ENCODE measurements at regions not wholly inside any gene's neighbourhood (a gene's known extent, or its start where the extent isn't known, plus 50 kb on each side); places are given as distances from the start of the nearest gene placed in this dataset.
A peak's percentile ranks its signal among the peaks of the same experiment; 100 is the strongest.

- Histone ChIP-seq H3K4ac (ENCODE audit: low read length) (no peak overlapping the region), H3K79me1 (ENCODE audit: low read depth, low read length) (no peaks in the 10 kb centered on the region), H3K27ac (replicated peaks; ENCODE audit: low read length) (no peak overlapping the region), H4K8ac (ENCODE audit: low read depth, low read length) (no peak overlapping the region), H3K14ac (ENCODE audit: low read length) (no peak overlapping the region), H3K23ac (ENCODE audit: low read depth, low read length, poor library complexity) (no peak overlapping the region), H3K4me3 (ENCODE audit: low read length in 2 of 2) (no peak overlapping the region), H3K18ac (ENCODE audit: low read length) (no peak overlapping the region), H3K36me3 (replicated peaks in 1 of 2; ENCODE audit: control insufficient read depth in 2 of 2, insufficient read depth in 2 of 2, low read length in 2 of 2) (no peaks in the 10 kb centered on the region), H2AK5ac (ENCODE audit: low read depth, low read length) (no peak overlapping the region), H3K4me2 (ENCODE audit: insufficient read depth, low read length, poor library complexity, severe bottlenecking) (no peak overlapping the region), H3K4me1 (ENCODE audit: control insufficient read depth in 2 of 2, insufficient read depth in 1 of 2, low read depth in 1 of 2, low read length in 2 of 2) (no peaks in the 10 kb centered on the region), H2AFZ (ENCODE audit: low read length) (no peak overlapping the region), H3K27me3 (ENCODE audit: control insufficient read depth in 3 of 3, insufficient read depth in 3 of 3, low read depth in 1 of 3, low read length in 3 of 3) (no peaks in the 10 kb centered on the region), H4K91ac (ENCODE audit: low read depth, low read length, poor library complexity) (no peak overlapping the region), H2BK5ac (ENCODE audit: low read length) (no peak overlapping the region), H2BK15ac (ENCODE audit: low read length) (no peak overlapping the region), H3K9ac (ENCODE audit: low read depth, low read length, poor library complexity) (no peak overlapping the region), H2BK120ac (ENCODE audit: low read depth, low read length) (no peak overlapping the region), H3K9me3 (replicated peaks in 1 of 2; ENCODE audit: control insufficient read depth in 2 of 2, insufficient read depth in 1 of 2, low read depth in 1 of 2, low read length in 2 of 2) (peaks cover 0 to 5% of the 10 kb centered on the region in 2 donors), H2BK12ac (ENCODE audit: low read length) (no peak overlapping the region)
- DNase-seq (ENCODE audit: low spot score): no peak
- WGBS, 2 donors (ENCODE audit: extremely low coverage in 2 of 2, insufficient read length in 2 of 2, insufficient replicate concordance in 1 of 2): no CpG with 5 or more reads among the region's 1 CpG
These were observed 1152.6 kb downstream of the NSUN3 start for GRCh38 chr3:95215437-95215957.

- Histone ChIP-seq H3K27me3 (ENCODE audit: control insufficient read depth in 3 of 3, insufficient read depth in 3 of 3, low read depth in 1 of 3, low read length in 3 of 3) (no peaks in the 10 kb centered on the region), H3K9me3 (replicated peaks in 1 of 2; ENCODE audit: control insufficient read depth in 2 of 2, insufficient read depth in 1 of 2, low read depth in 1 of 2, low read length in 2 of 2) (peaks cover 0 to 5% of the 10 kb centered on the region in 2 donors), H3K4ac (ENCODE audit: low read length) (no peak overlapping the region), H2BK15ac (ENCODE audit: low read length) (no peak overlapping the region), H2AFZ (ENCODE audit: low read length) (peak overlapping the region; percentile 6), H3K9ac (ENCODE audit: low read depth, low read length, poor library complexity) (no peak overlapping the region), H4K91ac (ENCODE audit: low read depth, low read length, poor library complexity) (no peak overlapping the region), H3K18ac (ENCODE audit: low read length) (no peak overlapping the region), H3K4me3 (ENCODE audit: low read length in 2 of 2) (no peak overlapping the region), H4K8ac (ENCODE audit: low read depth, low read length) (no peak overlapping the region), H3K23ac (ENCODE audit: low read depth, low read length, poor library complexity) (no peak overlapping the region), H2BK120ac (ENCODE audit: low read depth, low read length) (no peak overlapping the region), H3K36me3 (replicated peaks in 1 of 2; ENCODE audit: control insufficient read depth in 2 of 2, insufficient read depth in 2 of 2, low read length in 2 of 2) (no peaks in the 10 kb centered on the region), H3K79me1 (ENCODE audit: low read depth, low read length) (no peaks in the 10 kb centered on the region), H3K14ac (ENCODE audit: low read length) (no peak overlapping the region), H3K4me2 (ENCODE audit: insufficient read depth, low read length, poor library complexity, severe bottlenecking) (no peak overlapping the region), H3K27ac (replicated peaks; ENCODE audit: low read length) (no peak overlapping the region), H3K4me1 (ENCODE audit: control insufficient read depth in 2 of 2, insufficient read depth in 1 of 2, low read depth in 1 of 2, low read length in 2 of 2) (no peaks in the 10 kb centered on the region), H2BK5ac (ENCODE audit: low read length) (no peak overlapping the region), H2BK12ac (ENCODE audit: low read length) (no peak overlapping the region), H2AK5ac (ENCODE audit: low read depth, low read length) (no peak overlapping the region)
- no peak for DNase-seq (ENCODE audit: low spot score)
These were observed 1154.8 kb downstream of the NSUN3 start for GRCh38 chr3:95217661-95218060.

DNA sequence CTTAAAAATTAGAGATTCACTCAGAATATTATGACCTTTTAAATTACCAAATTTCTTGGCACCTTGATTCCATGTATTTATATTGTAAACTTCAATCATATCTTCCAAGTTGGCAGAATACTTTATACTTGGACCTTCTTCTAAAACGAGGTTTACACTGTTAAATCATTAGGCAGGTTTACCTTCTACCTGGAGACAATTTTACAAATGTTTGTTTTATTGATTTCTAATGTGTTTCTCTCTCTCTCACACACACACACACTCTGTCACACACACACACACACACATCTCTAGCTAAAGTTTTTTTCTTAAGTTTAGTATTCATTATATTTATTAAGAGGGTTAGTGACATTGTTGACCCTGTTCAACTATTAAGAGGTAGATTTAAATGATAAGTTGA, 1155.6 kb downstream of the NSUN3 start:
- no peak overlapping the region for H3K18ac ChIP-seq (ENCODE audit: low read length)
- H4K8ac ChIP-seq (ENCODE audit: low read depth, low read length): no peak overlapping the region
- H4K91ac ChIP-seq (ENCODE audit: low read depth, low read length, poor library complexity): no peak overlapping the region
- H3K14ac ChIP-seq (ENCODE audit: low read length): no peak overlapping the region
- peaks cover 0 to 5% of the 10 kb centered on the region in 2 donors for H3K9me3 ChIP-seq (replicated peaks in 1 of 2; ENCODE audit: control insufficient read depth in 2 of 2, insufficient read depth in 1 of 2, low read depth in 1 of 2, low read length in 2 of 2)
- H3K4me2 ChIP-seq (ENCODE audit: insufficient read depth, low read length, poor library complexity, severe bottlenecking): no peak overlapping the region
- no peak overlapping the region for H3K23ac ChIP-seq (ENCODE audit: low read depth, low read length, poor library complexity)
- H3K79me1 ChIP-seq (ENCODE audit: low read depth, low read length): no peaks in the 10 kb centered on the region
- no peak overlapping the region for H2BK5ac ChIP-seq (ENCODE audit: low read length)
- no peaks in the 10 kb centered on the region for H3K27me3 ChIP-seq (ENCODE audit: control insufficient read depth in 3 of 3, insufficient read depth in 3 of 3, low read depth in 1 of 3, low read length in 3 of 3)
- H2AFZ ChIP-seq (ENCODE audit: low read length): no peak overlapping the region
- H3K4me3 ChIP-seq (ENCODE audit: low read length in 2 of 2): no peak overlapping the region
- WGBS, 2 donors (ENCODE audit: extremely low coverage in 2 of 2, insufficient read length in 2 of 2, insufficient replicate concordance in 1 of 2): no CpG with 5 or more reads among the region's 1 CpG
- H2BK15ac ChIP-seq (ENCODE audit: low read length): no peak overlapping the region
- H2BK120ac ChIP-seq (ENCODE audit: low read depth, low read length): no peak overlapping the region
- H3K36me3 ChIP-seq (replicated peaks in 1 of 2; ENCODE audit: control insufficient read depth in 2 of 2, insufficient read depth in 2 of 2, low read length in 2 of 2): no peaks in the 10 kb centered on the region
- H3K9ac ChIP-seq (ENCODE audit: low read depth, low read length, poor library complexity): no peak overlapping the region
- no peak overlapping the region for H2AK5ac ChIP-seq (ENCODE audit: low read depth, low read length)
- H3K4me1 ChIP-seq (ENCODE audit: control insufficient read depth in 2 of 2, insufficient read depth in 1 of 2, low read depth in 1 of 2, low read length in 2 of 2): no peaks in the 10 kb centered on the region
- H3K4ac ChIP-seq (ENCODE audit: low read length): no peak overlapping the region
- no peak overlapping the region for H2BK12ac ChIP-seq (ENCODE audit: low read length)
- no peak overlapping the region for H3K27ac ChIP-seq (replicated peaks; ENCODE audit: low read length)
- no peak for DNase-seq (ENCODE audit: low spot score)

- no CpG with 5 or more reads among the region's 5 CpGs for WGBS, 2 donors (ENCODE audit: extremely low coverage in 2 of 2, insufficient read length in 2 of 2, insufficient replicate concordance in 1 of 2)
- H3K27me3 ChIP-seq (ENCODE audit: control insufficient read depth in 3 of 3, insufficient read depth in 3 of 3, low read depth in 1 of 3, low read length in 3 of 3): no peaks in the 10 kb centered on the region
- no peak overlapping the region for H3K4ac ChIP-seq (ENCODE audit: low read length)
- peaks cover 0 to 1% of the 10 kb centered on the region in 2 donors for H3K9me3 ChIP-seq (replicated peaks in 1 of 2; ENCODE audit: control insufficient read depth in 2 of 2, insufficient read depth in 1 of 2, low read depth in 1 of 2, low read length in 2 of 2)
- H4K8ac ChIP-seq (ENCODE audit: low read depth, low read length): peak overlapping the region; percentile 65
- H2BK15ac ChIP-seq (ENCODE audit: low read length): no peak overlapping the region
- no peak overlapping the region for H2BK5ac ChIP-seq (ENCODE audit: low read length)
- peak overlapping the region; percentile 3 for H3K9ac ChIP-seq (ENCODE audit: low read depth, low read length, poor library complexity)
- no peak overlapping the region for H3K27ac ChIP-seq (replicated peaks; ENCODE audit: low read length)
- no peak overlapping the region for H2BK12ac ChIP-seq (ENCODE audit: low read length)
- no peaks in the 10 kb centered on the region for H3K79me1 ChIP-seq (ENCODE audit: low read depth, low read length)
- no peak overlapping the region for H3K23ac ChIP-seq (ENCODE audit: low read depth, low read length, poor library complexity)
- H3K4me2 ChIP-seq (ENCODE audit: insufficient read depth, low read length, poor library complexity, severe bottlenecking): no peak overlapping the region
- DNase-seq (ENCODE audit: low spot score): no peak
- H3K14ac ChIP-seq (ENCODE audit: low read length): no peak overlapping the region
- no peak overlapping the region for H3K18ac ChIP-seq (ENCODE audit: low read length)
- no peak overlapping the region for H2BK120ac ChIP-seq (ENCODE audit: low read depth, low read length)
- peaks cover 0 to 2% of the 10 kb centered on the region in 2 donors for H3K36me3 ChIP-seq (replicated peaks in 1 of 2; ENCODE audit: control insufficient read depth in 2 of 2, insufficient read depth in 2 of 2, low read length in 2 of 2)
- no peak overlapping the region for H3K4me3 ChIP-seq (ENCODE audit: low read length in 2 of 2)
- H3K4me1 ChIP-seq (ENCODE audit: control insufficient read depth in 2 of 2, insufficient read depth in 1 of 2, low read depth in 1 of 2, low read length in 2 of 2): no peaks in the 10 kb centered on the region
- no peak overlapping the region for H2AFZ ChIP-seq (ENCODE audit: low read length)
- no peak overlapping the region for H2AK5ac ChIP-seq (ENCODE audit: low read depth, low read length)
- no peak overlapping the region for H4K91ac ChIP-seq (ENCODE audit: low read depth, low read length, poor library complexity)
These were observed 1163.6 kb downstream of the NSUN3 start for GRCh38 chr3:95226437-95226836.

Measured in neuronal stem cell (in vitro differentiated cells).